ENCODE measurements at regions not wholly inside any gene's neighbourhood (a gene's known extent, or its start where the extent isn't known, plus 50 kb on each side); places are given as distances from the start of the nearest gene placed in this dataset.

- TF ChIP-seq EHMT2 (IDR thresholded peaks at IDR 0.05; ENCODE audit: low read depth): no peak
- no peak for TF ChIP-seq MAFK (IDR thresholded peaks at IDR 0.05; ENCODE audit: partially characterized antibody)
- no peak for TF ChIP-seq RAD21 (conservative IDR thresholded peaks at IDR 0.05 in 1 of 2, IDR thresholded peaks at IDR 0.05 in 1 of 2)
- TF ChIP-seq RCOR1 (IDR thresholded peaks at IDR 0.05; ENCODE audit: low read depth, low read length): no peak
- no peak for TF ChIP-seq ZNF302 (CRISPR knock-in tag; IDR thresholded peaks at IDR 0.05)
- TF ChIP-seq HMGXB4 (CRISPR knock-in tag; IDR thresholded peaks at IDR 0.05; ENCODE audit: borderline replicate concordance): no peak
- no peak for TF ChIP-seq FOXS1 (CRISPR knock-in tag; IDR thresholded peaks at IDR 0.05)
- no peak for TF ChIP-seq JUNB (IDR thresholded peaks at IDR 0.05)
- no peak for TF ChIP-seq TFCP2L1 (CRISPR knock-in tag; IDR thresholded peaks at IDR 0.05)
- TF ChIP-seq, protein P1, sequence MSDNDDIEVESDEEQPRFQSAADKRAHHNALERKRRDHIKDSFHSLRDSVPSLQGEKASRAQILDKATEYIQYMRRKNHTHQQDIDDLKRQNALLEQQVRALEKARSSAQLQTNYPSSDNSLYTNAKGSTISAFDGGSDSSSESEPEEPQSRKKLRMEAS (IDR thresholded peaks at IDR 0.05): no peak
- Histone ChIP-seq H3K9me3 (no peaks in the 10 kb centered on the region), H3K4me2 (no peak overlapping the region), H3K4me1 (no peaks in the 10 kb centered on the region), H3K4me3 (no peak overlapping the region), H3K27ac (no peak overlapping the region)
- FAIRE-seq: no peak
- ChIA-PET POLR2A (no interaction called here), CTCF (no interaction called here)
- ATAC-seq: no peak
- DNase-seq (ENCODE audit: low read depth in 1 of 2, low spot score in 1 of 2): no peak
- WGBS (ENCODE audit: missing lambda C conversion rate): 11% methylated on average over 2 of the region's 2 CpGs
Observed at GRCh38 chr18:71125581-71125980, 836.7 kb downstream of the SOCS6 start.

GRCh38 chr18:71116535-71116934, 827.7 kb downstream of the SOCS6 start:
- TF ChIP-seq RNF2 (IDR thresholded peaks at IDR 0.05; ENCODE audit: borderline replicate concordance, low read depth) (no peak), EHMT2 (IDR thresholded peaks at IDR 0.05; ENCODE audit: low read depth) (no peak), FOXS1 (CRISPR knock-in tag; IDR thresholded peaks at IDR 0.05) (no peak), JUN (IDR thresholded peaks at IDR 0.05) (no peak), HMGXB4 (CRISPR knock-in tag; IDR thresholded peaks at IDR 0.05; ENCODE audit: borderline replicate concordance) (no peak), POLR2A (IDR thresholded peaks at IDR 0.05; ENCODE audit: low read length) (no peak), SREBF2 (IDR thresholded peaks at IDR 0.05) (no peak), FOSB (CRISPR knock-in tag; IDR thresholded peaks at IDR 0.05) (no peak), KDM5A (IDR thresholded peaks at IDR 0.05) (no peak), USF2 (IDR thresholded peaks at IDR 0.05) (no peak), ZFP36 (IDR thresholded peaks at IDR 0.05; ENCODE audit: borderline replicate concordance, partially characterized antibody) (no peak), RARB (CRISPR knock-in tag; IDR thresholded peaks at IDR 0.05) (no peak), PHF8 (IDR thresholded peaks at IDR 0.05; ENCODE audit: borderline replicate concordance, low read depth) (no peak), NR3C1 (IDR thresholded peaks at IDR 0.05) (no peak), CTCF (IDR thresholded peaks at IDR 0.05) (no peak)
- TF ChIP-seq, protein P1 (IDR thresholded peaks at IDR 0.05): no peak
- TF ChIP-seq, protein P2, sequence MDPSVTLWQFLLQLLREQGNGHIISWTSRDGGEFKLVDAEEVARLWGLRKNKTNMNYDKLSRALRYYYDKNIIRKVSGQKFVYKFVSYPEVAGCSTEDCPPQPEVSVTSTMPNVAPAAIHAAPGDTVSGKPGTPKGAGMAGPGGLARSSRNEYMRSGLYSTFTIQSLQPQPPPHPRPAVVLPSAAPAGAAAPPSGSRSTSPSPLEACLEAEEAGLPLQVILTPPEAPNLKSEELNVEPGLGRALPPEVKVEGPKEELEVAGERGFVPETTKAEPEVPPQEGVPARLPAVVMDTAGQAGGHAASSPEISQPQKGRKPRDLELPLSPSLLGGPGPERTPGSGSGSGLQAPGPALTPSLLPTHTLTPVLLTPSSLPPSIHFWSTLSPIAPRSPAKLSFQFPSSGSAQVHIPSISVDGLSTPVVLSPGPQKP (IDR thresholded peaks at IDR 0.05; ENCODE audit: low read depth, low read length): no peak
- no peak for FAIRE-seq
- Histone ChIP-seq H3K9me3 (no peaks in the 10 kb centered on the region), H3K4me2 (no peak overlapping the region), H3K4me3 (no peak overlapping the region), H3K27ac (no peak overlapping the region), H3K4me1 (no peaks in the 10 kb centered on the region)
- no peak for ATAC-seq
- no peak for DNase-seq (ENCODE audit: low read depth in 1 of 2, low spot score in 1 of 2)
- WGBS (ENCODE audit: missing lambda C conversion rate): 27% methylated on average over 4 of the region's 4 CpGs
- CTCF ChIA-PET: no interaction called here
- POLR2A ChIA-PET: no interaction called here
